HTR-8/SVneo (cell line): ENCODE measurements at regions not wholly inside any gene's neighbourhood (a gene's known extent, or its start where the extent isn't known, plus 50 kb on each side); places are given as distances from the start of the nearest gene placed in this dataset.

Source experiments
- DNase-seq: peaks from one replicate; pipeline ENCODE4 v3.0.0; 2011; ENCODE audit warnings: low spot score, mixed read lengths; ENCODE audit not compliant: insufficient read length
- FAIRE-seq: peaks from 2 replicates; lab custom pipeline; 2011; peaks lifted over from hg19 to GRCh38; lab: Jason Lieb, UNC

DNA sequence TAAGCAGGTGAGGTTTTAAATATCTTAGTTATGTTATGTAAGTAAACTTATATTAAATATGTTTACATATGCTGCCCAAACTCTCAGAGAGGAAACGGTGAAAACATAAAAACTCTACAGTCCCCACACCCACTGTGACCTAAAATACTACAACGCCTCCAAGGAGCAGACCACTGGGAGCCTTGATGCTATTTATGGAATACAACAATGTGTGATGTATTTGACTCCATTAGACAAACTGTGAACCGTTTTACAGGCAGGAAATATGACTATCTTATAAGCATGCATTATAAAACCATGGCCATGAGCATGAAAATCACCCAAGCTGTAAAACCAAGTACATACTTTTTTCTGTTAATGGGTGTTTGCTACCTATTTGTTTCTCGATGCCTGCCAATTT is 379.5 kb upstream of the TBL1XR1 start:
- no peak for FAIRE-seq
- DNase-seq = no peak

- DNase-seq (no peak), FAIRE-seq (no peak)
These were observed 381.2 kb upstream of the TBL1XR1 start for GRCh38 chr3:177578488-177578887.

GRCh38 chr3:177579419-177579818 is 382.1 kb upstream of the TBL1XR1 start:
- DNase-seq (no peak), FAIRE-seq (no peak)

DNA sequence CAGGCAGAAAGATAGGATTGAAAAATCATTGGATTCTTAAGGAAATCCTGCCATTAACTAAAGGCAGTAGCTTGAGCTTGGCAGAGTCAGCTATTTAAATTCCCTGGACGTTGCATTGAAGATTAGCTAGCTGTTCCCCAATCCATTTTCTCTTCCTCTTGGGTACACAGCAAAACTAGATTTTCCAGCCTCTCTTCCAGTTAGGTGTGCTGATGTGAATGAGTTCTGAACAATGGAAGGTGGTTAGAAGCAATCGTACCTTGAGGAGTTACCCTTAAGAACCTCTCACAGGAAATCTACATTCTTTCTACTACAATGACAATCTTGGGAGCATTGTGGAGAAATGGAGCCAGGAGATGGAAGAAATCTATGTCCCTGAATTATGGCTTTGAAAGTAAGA is 383.2 kb upstream of the TBL1XR1 start:
- FAIRE-seq (no peak), DNase-seq (no peak)

- DNase-seq (no peak), FAIRE-seq (no peak)
These were observed 388.0 kb upstream of the TBL1XR1 start for GRCh38 chr3:177585271-177585670.

GRCh38 chr3:177589041-177589650 is 391.9 kb upstream of the TBL1XR1 start:
- no peak for DNase-seq
- no peak for FAIRE-seq

- FAIRE-seq (no peak), DNase-seq (peak; percentile 77)
These were observed 392.7 kb upstream of the TBL1XR1 start for GRCh38 chr3:177589911-177590381.

DNA sequence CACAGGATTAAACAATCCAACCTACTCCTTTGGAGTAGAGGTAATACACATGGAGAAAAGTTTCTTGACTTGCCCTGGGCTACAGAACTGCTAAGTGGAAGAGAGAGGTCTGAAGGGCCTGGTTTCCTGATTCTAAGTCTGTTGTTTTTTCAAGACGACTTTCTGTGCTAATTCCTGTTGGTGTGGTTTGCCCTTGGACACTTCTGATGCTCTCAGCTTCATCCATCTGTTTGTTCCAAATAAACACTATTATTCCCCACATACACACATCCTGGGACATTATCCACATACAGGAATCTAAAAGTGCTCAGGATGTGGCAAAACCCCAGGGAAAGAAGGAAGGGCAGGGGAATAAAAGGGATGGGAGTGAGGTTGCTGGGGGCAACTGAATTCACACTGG is 393.5 kb upstream of the TBL1XR1 start:
- DNase-seq (no peak), FAIRE-seq (no peak)

DNA sequence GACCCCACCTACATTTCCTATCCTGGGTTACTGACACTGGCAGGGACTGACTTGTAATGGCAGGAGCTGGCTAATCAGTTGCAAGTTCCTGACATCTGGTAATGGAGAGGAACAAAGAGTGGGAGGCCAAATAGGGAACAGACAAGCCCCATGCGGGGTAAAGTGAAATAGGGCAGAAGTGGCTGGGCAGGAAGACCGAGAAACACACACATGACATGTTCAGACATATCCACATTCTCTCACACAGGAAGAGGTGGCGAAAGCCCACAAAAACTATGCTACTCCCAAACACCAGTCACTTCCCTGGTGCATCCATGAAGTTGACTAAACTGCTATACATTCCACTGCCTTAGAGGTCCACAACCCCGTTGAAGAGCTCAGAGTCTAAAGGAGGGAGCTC is 394.1 kb upstream of the TBL1XR1 start:
- FAIRE-seq (no peak), DNase-seq (no peak)

- FAIRE-seq (no peak), DNase-seq (no peak)
These were observed 396.8 kb upstream of the TBL1XR1 start for GRCh38 chr3:177594096-177594495.

- FAIRE-seq (no peak), DNase-seq (no peak)
These were observed 398.4 kb upstream of the TBL1XR1 start for GRCh38 chr3:177595530-177596188.

DNA sequence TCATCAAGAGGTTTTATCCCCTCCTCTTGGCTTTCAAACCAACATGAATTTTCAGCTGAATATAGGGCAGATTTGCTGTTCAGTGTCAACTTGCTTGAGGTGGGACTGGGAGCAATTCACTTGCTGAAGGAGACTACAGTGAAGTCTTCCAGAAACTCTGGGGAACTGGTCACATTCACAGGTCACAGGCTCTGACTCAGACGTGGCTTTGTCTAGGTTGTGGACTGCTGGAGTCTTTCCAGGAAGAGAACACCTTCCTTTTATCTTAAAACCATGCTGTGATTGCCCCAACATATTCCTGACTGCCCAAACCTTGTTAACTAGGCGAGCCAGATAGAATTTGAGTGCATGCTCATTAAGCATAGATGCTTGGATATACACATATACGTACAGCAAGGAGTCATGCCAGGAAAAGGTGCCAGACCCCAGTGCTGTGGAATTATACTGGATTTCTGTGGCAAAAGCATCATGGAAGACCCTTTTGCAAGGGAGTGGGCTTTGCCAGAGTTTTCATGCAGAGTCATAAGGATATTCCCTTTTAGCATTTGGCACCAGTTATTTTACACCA is 399.1 kb upstream of the TBL1XR1 start:
- FAIRE-seq = no peak
- DNase-seq = no peak

DNA sequence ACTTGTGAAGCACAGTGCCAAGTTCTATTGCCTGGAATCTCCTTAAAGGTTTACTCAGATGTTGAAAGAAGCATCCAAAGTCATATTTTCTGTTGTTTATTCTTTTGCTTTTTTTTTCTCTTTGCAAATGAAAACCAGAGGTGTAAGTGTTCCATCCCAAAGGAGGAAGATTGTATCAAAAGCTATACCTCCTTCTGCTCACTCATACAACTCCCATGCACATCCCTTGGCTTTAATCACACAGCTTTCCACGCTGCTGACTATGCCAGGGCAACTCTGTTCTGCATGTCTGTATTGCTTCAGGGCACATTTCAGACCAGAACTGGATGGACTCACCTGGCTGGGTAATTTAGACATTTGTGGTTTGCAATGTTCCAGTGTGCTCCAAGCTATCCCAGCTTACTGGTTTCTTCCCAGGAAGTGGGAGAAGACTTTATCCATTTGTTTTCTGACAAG is 399.6 kb upstream of the TBL1XR1 start:
- no peak for FAIRE-seq
- no peak for DNase-seq

GRCh38 chr3:177597311-177598096 is 400.2 kb upstream of the TBL1XR1 start:
- no peak for DNase-seq
- no peak for FAIRE-seq

DNA sequence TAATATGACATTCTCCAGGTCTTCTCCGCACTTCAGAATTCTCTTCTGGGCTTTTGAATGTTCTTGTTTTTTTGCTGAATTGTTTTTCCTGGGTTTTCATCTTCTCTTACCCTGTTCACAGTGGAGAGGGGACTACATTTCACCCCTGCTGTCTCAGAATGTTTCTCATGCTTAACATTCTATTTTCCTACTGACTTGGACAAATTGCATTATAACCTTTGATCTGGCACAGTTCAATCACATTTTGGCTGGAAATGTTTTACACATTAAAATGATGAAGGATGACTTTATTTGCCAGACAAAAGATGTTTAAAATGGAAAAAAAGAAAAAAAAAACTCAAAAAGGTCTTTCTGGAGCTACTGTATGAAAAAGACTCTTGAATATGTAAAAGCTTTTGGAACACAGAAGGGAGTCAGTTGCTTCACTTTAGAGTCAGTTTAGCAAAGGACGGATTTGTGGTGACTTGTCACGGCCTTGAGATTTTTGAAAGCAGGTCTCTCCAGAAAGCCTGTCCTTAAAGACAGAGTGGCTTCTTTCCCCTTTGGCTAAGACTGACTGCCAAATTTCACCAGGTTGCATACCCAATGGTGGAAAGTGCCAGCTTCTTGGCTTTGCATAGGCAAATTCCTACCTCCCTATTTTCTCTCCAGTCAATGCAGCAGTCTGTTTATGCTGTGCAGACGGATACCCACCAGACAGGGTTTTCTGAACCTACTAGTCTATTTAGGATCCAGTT is 401.0 kb upstream of the TBL1XR1 start:
- FAIRE-seq = no peak
- no peak for DNase-seq

- DNase-seq (no peak), FAIRE-seq (no peak)
These were observed 402.0 kb upstream of the TBL1XR1 start for GRCh38 chr3:177599326-177599725.

DNA sequence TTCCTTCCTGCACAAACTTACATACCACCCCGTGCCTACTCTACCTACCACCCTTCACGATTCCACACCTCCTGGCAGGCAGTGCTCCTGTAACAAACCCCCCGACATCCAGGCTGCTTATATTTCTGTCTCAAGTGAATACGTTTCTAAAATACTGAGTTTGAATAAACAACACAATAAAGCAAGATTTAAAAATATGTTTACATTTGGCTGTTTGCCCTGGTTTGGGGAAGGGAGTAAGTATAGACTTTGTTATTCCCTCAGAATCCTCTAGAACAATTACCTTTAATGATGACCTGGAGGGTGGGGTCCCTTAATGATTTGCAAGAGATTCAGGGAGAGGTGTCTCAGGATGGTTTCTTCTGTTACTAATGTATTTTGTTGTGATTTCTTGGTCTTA is 402.6 kb upstream of the TBL1XR1 start:
- no peak for FAIRE-seq

GRCh38 chr3:177600411-177600810 is 403.1 kb upstream of the TBL1XR1 start:
- no peak for FAIRE-seq
- DNase-seq = no peak

More for the DNA sequence above, 402.6 kb upstream of the TBL1XR1 start:
- DNase-seq = no peak

GRCh38 chr3:177601152-177601551 is 403.9 kb upstream of the TBL1XR1 start:
- DNase-seq = no peak
- no peak for FAIRE-seq

DNA sequence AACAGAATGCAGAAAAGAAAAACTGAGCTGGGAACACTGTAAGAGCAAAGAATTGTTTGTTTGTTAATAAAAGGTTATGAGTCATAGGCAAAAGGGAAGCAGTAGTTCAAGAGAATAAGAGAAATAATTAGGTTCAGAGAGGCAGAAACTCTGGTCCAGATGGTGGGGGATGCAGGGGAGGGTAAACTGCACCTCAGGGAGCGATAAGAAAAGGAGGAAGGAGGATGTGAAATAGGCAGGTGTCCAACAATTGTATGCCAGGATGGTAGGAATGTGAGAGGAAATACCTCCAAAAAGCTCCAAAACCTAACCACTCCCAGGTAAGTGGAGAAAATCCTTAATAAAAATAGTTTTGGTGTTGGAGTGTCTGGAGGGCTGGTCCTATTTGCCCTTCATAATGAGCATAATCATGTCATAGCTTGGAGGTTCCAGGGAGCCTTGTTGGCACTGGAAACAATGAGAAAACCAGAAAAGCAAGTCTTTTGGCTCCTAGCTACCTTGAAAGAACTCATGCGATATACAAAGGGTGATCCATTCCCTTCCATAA is 405.4 kb upstream of the TBL1XR1 start:
- DNase-seq = no peak
- FAIRE-seq = no peak
